ENCODE measurements at regions not wholly inside any gene's neighbourhood (a gene's known extent, or its start where the extent isn't known, plus 50 kb on each side); places are given as distances from the start of the nearest gene placed in this dataset.

DNA sequence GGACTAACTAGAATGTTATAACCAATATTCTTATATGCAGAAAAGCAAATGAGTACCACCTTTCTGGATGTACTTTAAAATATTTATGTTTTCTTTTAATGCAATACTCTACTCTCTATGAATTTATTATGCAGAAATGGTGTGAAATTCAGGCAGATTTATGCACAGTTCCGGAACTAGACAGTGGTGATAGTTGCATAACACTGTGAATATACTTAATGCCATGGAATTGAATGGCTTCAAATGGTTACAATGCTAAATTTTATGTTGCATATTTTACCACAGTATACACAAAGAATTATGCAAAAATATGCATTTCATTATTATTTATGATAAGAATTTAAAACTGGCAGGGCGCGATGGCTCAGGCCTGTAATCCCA lies 287.8 kb upstream of the FN1 start:
- H3F3A ChIP-seq (ENCODE audit: insufficient read depth, low read length, poor library complexity, severe bottlenecking): no peaks in the 10 kb centered on the region
- no peaks in the 10 kb centered on the region for H3K79me2 ChIP-seq (replicated peaks; ENCODE audit: insufficient read depth, low read length)
- TF ChIP-seq MXI1 (conservative IDR thresholded peaks at IDR 0.05; ENCODE audit: poor library complexity, severe bottlenecking): no peak
- no peak for TF ChIP-seq EZH2 (IDR thresholded peaks at IDR 0.05; ENCODE audit: borderline replicate concordance, insufficient read depth, low read length, poor library complexity, severe bottlenecking)
- no peak for TF ChIP-seq SMC3 (conservative IDR thresholded peaks at IDR 0.05; ENCODE audit: poor library complexity)
- H3K27me3 ChIP-seq (ENCODE audit: insufficient read depth, low read depth, low read length): no peaks in the 10 kb centered on the region
- H3K9me3 ChIP-seq (ENCODE audit: low read length): no peaks in the 10 kb centered on the region
- no peak overlapping the region for H2AFZ ChIP-seq (ENCODE audit: low read depth, low read length)
- no peaks in the 10 kb centered on the region for H3K9me2 ChIP-seq (ENCODE audit: insufficient read depth, low read length)
- no peak overlapping the region for H3K4me3 ChIP-seq (ENCODE audit: low read length)
- no peak overlapping the region for H3K9ac ChIP-seq (ENCODE audit: low read length)
- no peaks in the 10 kb centered on the region for H3K36me3 ChIP-seq (ENCODE audit: insufficient read depth, low read length)
- H4K20me1 ChIP-seq (ENCODE audit: insufficient read depth): no peaks in the 10 kb centered on the region
- H3K27ac ChIP-seq (ENCODE audit: low read length): no peak overlapping the region
- H3K4me2 ChIP-seq (ENCODE audit: low read length): no peak overlapping the region

DNA sequence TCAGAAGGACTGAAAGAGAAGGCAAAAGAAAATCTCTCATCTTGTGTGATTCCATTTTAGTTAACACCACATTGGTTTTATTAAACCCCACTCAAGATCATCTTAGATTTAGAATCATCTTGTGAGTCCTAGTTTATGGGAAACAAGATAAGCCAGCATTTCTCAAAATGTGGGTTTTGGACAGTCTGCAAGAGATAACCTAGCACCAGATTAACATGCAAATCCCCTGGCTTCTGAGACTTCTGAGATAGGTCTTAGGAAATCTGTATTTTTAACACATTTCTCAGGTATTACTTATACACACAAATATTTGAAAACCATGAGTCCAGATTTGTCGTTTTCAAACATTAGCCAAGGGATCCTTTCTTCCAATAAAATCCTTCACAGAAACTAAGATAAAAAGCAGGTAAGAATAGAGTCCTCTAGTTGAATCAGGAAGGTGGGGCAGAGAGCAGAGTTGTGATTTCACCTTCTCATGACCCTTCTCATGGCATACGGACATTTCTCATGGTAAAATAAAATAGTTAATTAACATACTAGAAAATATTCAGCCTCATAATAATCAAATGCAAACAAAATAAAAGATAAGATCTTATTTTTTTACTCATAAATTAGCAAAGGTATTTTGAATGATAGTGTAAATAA lies 287.2 kb upstream of the FN1 start:
- Histone ChIP-seq H3K9ac (ENCODE audit: low read length) (no peak overlapping the region), H3F3A (ENCODE audit: insufficient read depth, low read length, poor library complexity, severe bottlenecking) (no peaks in the 10 kb centered on the region), H3K27me3 (ENCODE audit: insufficient read depth, low read depth, low read length) (no peaks in the 10 kb centered on the region), H3K36me3 (ENCODE audit: insufficient read depth, low read length) (no peaks in the 10 kb centered on the region), H4K20me1 (ENCODE audit: insufficient read depth) (no peaks in the 10 kb centered on the region), H2AFZ (ENCODE audit: low read depth, low read length) (no peak overlapping the region), H3K4me3 (ENCODE audit: low read length) (no peak overlapping the region), H3K9me2 (ENCODE audit: insufficient read depth, low read length) (no peaks in the 10 kb centered on the region), H3K79me2 (replicated peaks; ENCODE audit: insufficient read depth, low read length) (no peaks in the 10 kb centered on the region), H3K9me3 (ENCODE audit: low read length) (no peaks in the 10 kb centered on the region), H3K27ac (ENCODE audit: low read length) (no peak overlapping the region), H3K4me2 (ENCODE audit: low read length) (no peak overlapping the region)
- no peak for TF ChIP-seq MXI1 (conservative IDR thresholded peaks at IDR 0.05; ENCODE audit: poor library complexity, severe bottlenecking)
- TF ChIP-seq, protein P1, sequence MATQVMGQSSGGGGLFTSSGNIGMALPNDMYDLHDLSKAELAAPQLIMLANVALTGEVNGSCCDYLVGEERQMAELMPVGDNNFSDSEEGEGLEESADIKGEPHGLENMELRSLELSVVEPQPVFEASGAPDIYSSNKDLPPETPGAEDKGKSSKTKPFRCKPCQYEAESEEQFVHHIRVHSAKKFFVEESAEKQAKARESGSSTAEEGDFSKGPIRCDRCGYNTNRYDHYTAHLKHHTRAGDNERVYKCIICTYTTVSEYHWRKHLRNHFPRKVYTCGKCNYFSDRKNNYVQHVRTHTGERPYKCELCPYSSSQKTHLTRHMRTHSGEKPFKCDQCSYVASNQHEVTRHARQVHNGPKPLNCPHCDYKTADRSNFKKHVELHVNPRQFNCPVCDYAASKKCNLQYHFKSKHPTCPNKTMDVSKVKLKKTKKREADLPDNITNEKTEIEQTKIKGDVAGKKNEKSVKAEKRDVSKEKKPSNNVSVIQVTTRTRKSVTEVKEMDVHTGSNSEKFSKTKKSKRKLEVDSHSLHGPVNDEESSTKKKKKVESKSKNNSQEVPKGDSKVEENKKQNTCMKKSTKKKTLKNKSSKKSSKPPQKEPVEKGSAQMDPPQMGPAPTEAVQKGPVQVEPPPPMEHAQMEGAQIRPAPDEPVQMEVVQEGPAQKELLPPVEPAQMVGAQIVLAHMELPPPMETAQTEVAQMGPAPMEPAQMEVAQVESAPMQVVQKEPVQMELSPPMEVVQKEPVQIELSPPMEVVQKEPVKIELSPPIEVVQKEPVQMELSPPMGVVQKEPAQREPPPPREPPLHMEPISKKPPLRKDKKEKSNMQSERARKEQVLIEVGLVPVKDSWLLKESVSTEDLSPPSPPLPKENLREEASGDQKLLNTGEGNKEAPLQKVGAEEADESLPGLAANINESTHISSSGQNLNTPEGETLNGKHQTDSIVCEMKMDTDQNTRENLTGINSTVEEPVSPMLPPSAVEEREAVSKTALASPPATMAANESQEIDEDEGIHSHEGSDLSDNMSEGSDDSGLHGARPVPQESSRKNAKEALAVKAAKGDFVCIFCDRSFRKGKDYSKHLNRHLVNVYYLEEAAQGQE (IDR thresholded peaks at IDR 0.05; ENCODE audit: borderline replicate concordance): no peak
- TF ChIP-seq TAF1 (IDR thresholded peaks at IDR 0.05; ENCODE audit: low read depth): no peak
- TF ChIP-seq RAD21 (conservative IDR thresholded peaks at IDR 0.05): no peak
- TF ChIP-seq, protein P2, sequence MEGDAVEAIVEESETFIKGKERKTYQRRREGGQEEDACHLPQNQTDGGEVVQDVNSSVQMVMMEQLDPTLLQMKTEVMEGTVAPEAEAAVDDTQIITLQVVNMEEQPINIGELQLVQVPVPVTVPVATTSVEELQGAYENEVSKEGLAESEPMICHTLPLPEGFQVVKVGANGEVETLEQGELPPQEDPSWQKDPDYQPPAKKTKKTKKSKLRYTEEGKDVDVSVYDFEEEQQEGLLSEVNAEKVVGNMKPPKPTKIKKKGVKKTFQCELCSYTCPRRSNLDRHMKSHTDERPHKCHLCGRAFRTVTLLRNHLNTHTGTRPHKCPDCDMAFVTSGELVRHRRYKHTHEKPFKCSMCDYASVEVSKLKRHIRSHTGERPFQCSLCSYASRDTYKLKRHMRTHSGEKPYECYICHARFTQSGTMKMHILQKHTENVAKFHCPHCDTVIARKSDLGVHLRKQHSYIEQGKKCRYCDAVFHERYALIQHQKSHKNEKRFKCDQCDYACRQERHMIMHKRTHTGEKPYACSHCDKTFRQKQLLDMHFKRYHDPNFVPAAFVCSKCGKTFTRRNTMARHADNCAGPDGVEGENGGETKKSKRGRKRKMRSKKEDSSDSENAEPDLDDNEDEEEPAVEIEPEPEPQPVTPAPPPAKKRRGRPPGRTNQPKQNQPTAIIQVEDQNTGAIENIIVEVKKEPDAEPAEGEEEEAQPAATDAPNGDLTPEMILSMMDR (IDR thresholded peaks at IDR 0.05; ENCODE audit: poor library complexity, severe bottlenecking): no peak
- no peak for TF ChIP-seq EP300 (conservative IDR thresholded peaks at IDR 0.05; ENCODE audit: poor library complexity, severe bottlenecking)
- TF ChIP-seq POLR2AphosphoS5 (IDR thresholded peaks at IDR 0.05): no peak
- TF ChIP-seq SMC3 (conservative IDR thresholded peaks at IDR 0.05; ENCODE audit: poor library complexity): no peak
- no peak for TF ChIP-seq EZH2 (IDR thresholded peaks at IDR 0.05; ENCODE audit: borderline replicate concordance, insufficient read depth, low read length, poor library complexity, severe bottlenecking)

Data from neural cell (in vitro differentiated cells).